ENCODE measurements at regions not wholly inside any gene's neighbourhood (a gene's known extent, or its start where the extent isn't known, plus 50 kb on each side); places are given as distances from the start of the nearest gene placed in this dataset.

- ATAC-seq (ENCODE audit: low FRiP score): no peak
- TF ChIP-seq CTCF (IDR thresholded peaks at IDR 0.05): no peak
- no peak for DNase-seq (ENCODE audit: low spot score)
These were observed 263.5 kb downstream of the PABPC4L start for GRCh38 chr4:133938061-133938460.

- ATAC-seq (ENCODE audit: low FRiP score): no peak
- no peak for DNase-seq (ENCODE audit: low spot score)
- TF ChIP-seq CTCF (IDR thresholded peaks at IDR 0.05): no peak
These were observed 271.9 kb downstream of the PABPC4L start for GRCh38 chr4:133929531-133930239.

- ATAC-seq (ENCODE audit: low FRiP score): no peak
These were observed 280.1 kb downstream of the PABPC4L start for GRCh38 chr4:133921280-133922195.

GRCh38 chr4:133920236-133920635 is 281.4 kb downstream of the PABPC4L start:
- ATAC-seq (ENCODE audit: low FRiP score) (no peak), DNase-seq (ENCODE audit: low spot score) (no peak)
- no peak for TF ChIP-seq CTCF (IDR thresholded peaks at IDR 0.05)

More at GRCh38 chr4:133921280-133922195, 280.1 kb downstream of the PABPC4L start:
- TF ChIP-seq CTCF (IDR thresholded peaks at IDR 0.05): no peak
- DNase-seq (ENCODE audit: low spot score): no peak

- no peak for DNase-seq (ENCODE audit: low spot score)
- no peak for TF ChIP-seq CTCF (IDR thresholded peaks at IDR 0.05)
- ATAC-seq (ENCODE audit: low FRiP score): no peak
These were observed 291.4 kb downstream of the PABPC4L start for GRCh38 chr4:133910165-133910564.

GRCh38 chr4:133903029-133903428 is 298.6 kb downstream of the PABPC4L start:
- DNase-seq (ENCODE audit: low spot score): no peak
- TF ChIP-seq CTCF (IDR thresholded peaks at IDR 0.05): no peak
- no peak for ATAC-seq (ENCODE audit: low FRiP score)
